A673 (cell line): ENCODE measurements at regions not wholly inside any gene's neighbourhood (a gene's known extent, or its start where the extent isn't known, plus 50 kb on each side); places are given as distances from the start of the nearest gene placed in this dataset.

Source experiments
- EZH2 ChIP-seq: fragments of 200-600 bp; sonication (generic); IDR thresholded peaks from 2 replicates; pipeline ENCODE4 v1.6.1; 2017; ENCODE audit warnings: borderline replicate concordance, low read depth, mild to moderate bottlenecking, mixed read lengths, antibody characterized with exemption, low read length; ENCODE audit not compliant: poor library complexity, severe bottlenecking
- TF ChIP-seq, protein P1 (sequence below): fragments of 300-800, 200-600 bp; sonication (generic); conservative IDR thresholded peaks from 2 replicates; pipeline ENCODE4 v1.5.1; 2017; ENCODE audit warnings: low read depth, mild to moderate bottlenecking, antibody characterized with exemption, low read length, moderate library complexity, mixed read lengths

GRCh38 chr10:23521735-23522134 lies 82.9 kb downstream of the OTUD1 start:
- TF ChIP-seq, protein P1, sequence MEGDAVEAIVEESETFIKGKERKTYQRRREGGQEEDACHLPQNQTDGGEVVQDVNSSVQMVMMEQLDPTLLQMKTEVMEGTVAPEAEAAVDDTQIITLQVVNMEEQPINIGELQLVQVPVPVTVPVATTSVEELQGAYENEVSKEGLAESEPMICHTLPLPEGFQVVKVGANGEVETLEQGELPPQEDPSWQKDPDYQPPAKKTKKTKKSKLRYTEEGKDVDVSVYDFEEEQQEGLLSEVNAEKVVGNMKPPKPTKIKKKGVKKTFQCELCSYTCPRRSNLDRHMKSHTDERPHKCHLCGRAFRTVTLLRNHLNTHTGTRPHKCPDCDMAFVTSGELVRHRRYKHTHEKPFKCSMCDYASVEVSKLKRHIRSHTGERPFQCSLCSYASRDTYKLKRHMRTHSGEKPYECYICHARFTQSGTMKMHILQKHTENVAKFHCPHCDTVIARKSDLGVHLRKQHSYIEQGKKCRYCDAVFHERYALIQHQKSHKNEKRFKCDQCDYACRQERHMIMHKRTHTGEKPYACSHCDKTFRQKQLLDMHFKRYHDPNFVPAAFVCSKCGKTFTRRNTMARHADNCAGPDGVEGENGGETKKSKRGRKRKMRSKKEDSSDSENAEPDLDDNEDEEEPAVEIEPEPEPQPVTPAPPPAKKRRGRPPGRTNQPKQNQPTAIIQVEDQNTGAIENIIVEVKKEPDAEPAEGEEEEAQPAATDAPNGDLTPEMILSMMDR, result no peak
- TF ChIP-seq EZH2, result no peak
